ENCODE measurements at regions not wholly inside any gene's neighbourhood (a gene's known extent, or its start where the extent isn't known, plus 50 kb on each side); places are given as distances from the start of the nearest gene placed in this dataset.

DNA sequence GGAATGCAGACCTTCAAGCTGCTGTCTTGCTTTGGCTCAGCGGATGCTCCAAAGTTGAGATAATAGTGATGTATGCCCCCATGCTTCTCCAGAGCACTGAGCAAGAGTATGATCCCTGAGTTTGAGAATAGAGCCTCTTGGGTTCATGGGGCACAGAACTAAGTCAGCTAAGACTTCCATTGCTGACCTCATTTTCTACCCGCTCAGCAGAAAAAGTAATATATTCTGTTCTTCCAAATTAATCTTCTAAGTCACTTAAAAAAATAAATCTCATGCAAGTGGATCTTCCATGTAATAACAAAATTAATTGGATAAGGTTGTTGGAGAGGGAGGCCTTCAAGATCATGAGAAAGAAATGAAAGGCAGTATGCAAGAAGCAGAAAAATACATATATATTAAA is 483.9 kb downstream of the DNAH5 start:
- no peaks in the 10 kb centered on the region for H3K4me1 ChIP-seq (ENCODE audit: control insufficient read depth in 1 of 2, insufficient read depth in 2 of 2, low read length in 2 of 2)
- intact Hi-C loops (cut with micrococcal nuclease): no loop called here
- H3K36me3 ChIP-seq (ENCODE audit: control insufficient read depth in 1 of 2, insufficient read depth in 2 of 2, low read length in 2 of 2): no peaks in the 10 kb centered on the region
- BruUV-seq (replicated peaks): no TSS peak
- CTCF ChIA-PET: no interaction called here
- H3K4me3 ChIP-seq (replicated peaks in 1 of 2; ENCODE audit: low read depth in 1 of 2, low read length in 2 of 2): no peak overlapping the region
- no peak for ATAC-seq
- H4K20me1 ChIP-seq (ENCODE audit: insufficient read depth): no peaks in the 10 kb centered on the region
- H2AFZ ChIP-seq (ENCODE audit: low read depth, low read length, poor library complexity, severe bottlenecking): no peak overlapping the region
- peaks cover 5 to 30% of the 10 kb centered on the region in 2 experiments; a peak in 2 of 4 replicates for H3K9me3 ChIP-seq (ENCODE audit: control insufficient read depth in 1 of 2, insufficient read depth in 1 of 2, low read depth in 1 of 2, low read length in 2 of 2)
- no peak overlapping the region for H3K27ac ChIP-seq (ENCODE audit: low read depth, low read length)
- POLR2A ChIA-PET: no interaction called here
- no peaks in the 10 kb centered on the region for H3K9me2 ChIP-seq (ENCODE audit: insufficient read depth)
- TF ChIP-seq FOSL1 (IDR thresholded peaks at IDR 0.05; ENCODE audit: low read depth): no peak
- H3K27me3 ChIP-seq (ENCODE audit: insufficient read depth, low read length): no peaks in the 10 kb centered on the region
- no peak for DNase-seq (ENCODE audit: low read depth, low spot score)
- RAD21 ChIA-PET (ENCODE audit: low non-redundant PET in 1 of 2, low total read pairs in 2 of 2, uncharacterized antibody in 2 of 2, unreplicated experiment in 2 of 2): no interaction called here
- H3K79me2 ChIP-seq (ENCODE audit: insufficient read depth, low read length): no peaks in the 10 kb centered on the region
- no peak overlapping the region for H3K9ac ChIP-seq (ENCODE audit: low read length)
- no peak overlapping the region for H3K4me2 ChIP-seq (ENCODE audit: low read length)

GRCh38 chr5:13454050-13454449 is 490.4 kb downstream of the DNAH5 start:
- H3K4me3 ChIP-seq (replicated peaks in 1 of 2; ENCODE audit: low read depth in 1 of 2, low read length in 2 of 2): no peak overlapping the region
- POLR2A ChIA-PET: no interaction called here
- H3K27me3 ChIP-seq (ENCODE audit: insufficient read depth, low read length): no peaks in the 10 kb centered on the region
- DNase-seq (ENCODE audit: low read depth, low spot score) (no peak), ATAC-seq (no peak)
- peaks cover 4 to 14% of the 10 kb centered on the region in 2 experiments; a peak in 2 of 4 replicates for H3K9me3 ChIP-seq (ENCODE audit: control insufficient read depth in 1 of 2, insufficient read depth in 1 of 2, low read depth in 1 of 2, low read length in 2 of 2)
- RAD21 ChIA-PET (ENCODE audit: low non-redundant PET in 1 of 2, low total read pairs in 2 of 2, uncharacterized antibody in 2 of 2, unreplicated experiment in 2 of 2): no interaction called here
- no peak overlapping the region for H3K27ac ChIP-seq (ENCODE audit: low read depth, low read length)
- H3K4me1 ChIP-seq (ENCODE audit: control insufficient read depth in 1 of 2, insufficient read depth in 2 of 2, low read length in 2 of 2): no peaks in the 10 kb centered on the region
- no peak for TF ChIP-seq YY1 (IDR thresholded peaks at IDR 0.05; ENCODE audit: extremely low read depth, insufficient replicate concordance, low read depth, low read length)
- TF ChIP-seq ZNF274 (IDR thresholded peaks at IDR 0.05; ENCODE audit: low read depth, low read length): no peak
- TF ChIP-seq EGR1 (IDR thresholded peaks at IDR 0.05; ENCODE audit: low read depth): no peak
- TF ChIP-seq CBX3 (IDR thresholded peaks at IDR 0.05; ENCODE audit: low read depth): no peak
- TF ChIP-seq POLR2AphosphoS5 (IDR thresholded peaks at IDR 0.05; ENCODE audit: low read depth, low read length): no peak
- no peak for TF ChIP-seq EZH2 (IDR thresholded peaks at IDR 0.05)
- no peak for TF ChIP-seq SIN3A (IDR thresholded peaks at IDR 0.05; ENCODE audit: low read depth)
- no peak for TF ChIP-seq CTCF (IDR thresholded peaks at IDR 0.05 in 2 of 3, conservative IDR thresholded peaks at IDR 0.05 in 1 of 3; ENCODE audit: borderline replicate concordance in 1 of 3, insufficient read depth in 1 of 3, low read depth in 2 of 3, low read length in 2 of 3)
- no peak for TF ChIP-seq TCF7L2 (IDR thresholded peaks at IDR 0.05; ENCODE audit: borderline replicate concordance, extremely low read depth, insufficient read depth, insufficient read length)
- no peak for TF ChIP-seq RAD21 (IDR thresholded peaks at IDR 0.05; ENCODE audit: low read depth)
- TF ChIP-seq CEBPB (IDR thresholded peaks at IDR 0.05; ENCODE audit: low read depth): no peak
- no peak for TF ChIP-seq FOSL1 (IDR thresholded peaks at IDR 0.05; ENCODE audit: low read depth)
- CTCF ChIA-PET: no interaction called here
- H4K20me1 ChIP-seq (ENCODE audit: insufficient read depth): no peaks in the 10 kb centered on the region
- H3K9ac ChIP-seq (ENCODE audit: low read length): no peak overlapping the region
- H3K36me3 ChIP-seq (ENCODE audit: control insufficient read depth in 1 of 2, insufficient read depth in 2 of 2, low read length in 2 of 2): no peaks in the 10 kb centered on the region
- no peaks in the 10 kb centered on the region for H3K9me2 ChIP-seq (ENCODE audit: insufficient read depth)
- H2AFZ ChIP-seq (ENCODE audit: low read depth, low read length, poor library complexity, severe bottlenecking): no peak overlapping the region
- intact Hi-C loops (cut with micrococcal nuclease): no loop called here
- H3K79me2 ChIP-seq (ENCODE audit: insufficient read depth, low read length): no peaks in the 10 kb centered on the region
- BruUV-seq (replicated peaks): no TSS peak
- H3K4me2 ChIP-seq (ENCODE audit: low read length): no peak overlapping the region

Measured in HCT116 (cell line).